HCT116 (cell line): ENCODE measurements at regions not wholly inside any gene's neighbourhood (a gene's known extent, or its start where the extent isn't known, plus 50 kb on each side); places are given as distances from the start of the nearest gene placed in this dataset.

ENCODE experiments used
- ATAC-seq: fragments of 200-7000 bp; cut with Tn5 transposase; 2 replicates; pipeline ENCODE4 v1.9.1; 2020; ENCODE audit warnings: mild to moderate bottlenecking, moderate library complexity
- BruUV-seq: library from RNA; stranded (reverse); fragments of 400-500 nt; replicated peaks from 2 replicates; lab custom pipeline; 2021; lab: Mats Ljungman, UMichigan
- CTCF ChIA-PET: fragments of 300-600 bp; sonication (Branson Sonifier 250); formaldehyde crosslinking; loops from one replicate; lab custom pipeline; 2021; ENCODE audit warnings: antibody characterized with exemption; lab: Charles Lee
- POLR2A ChIA-PET: fragments of 300-600, 350-600 bp; sonication (Branson Sonifier 250); formaldehyde crosslinking; loops from one replicate; lab custom pipeline; 2021; ENCODE audit warnings: antibody characterized with exemption; lab: Charles Lee
- RAD21 ChIA-PET, 2 experiments: fragments of 300-600 bp; sonication (Branson Sonifier 250); formaldehyde crosslinking; loops; one replicate each; lab custom pipeline; 2023; ENCODE audit warnings: low total read pairs in 2 of 2; ENCODE audit not compliant: uncharacterized antibody in 2 of 2, unreplicated experiment in 2 of 2, low non-redundant PET in 1 of 2; lab: Charles Lee
- DNase-seq: peaks from one replicate; pipeline ENCODE4 v3.0.0-alpha.2; 2010; ENCODE audit warnings: low read depth, low spot score
- H2AFZ ChIP-seq: fragments of 200-600 bp; shearing (Covaris generic), sonication (generic); 2 replicates; pipeline ENCODE4 v1.6.1; 2017; ENCODE audit warnings: low read depth, mixed run types, mixed read lengths, antibody characterized with exemption, low read length; ENCODE audit not compliant: poor library complexity, severe bottlenecking
- H3K27ac ChIP-seq: 2 replicates; pipeline ENCODE4 v1.5.1; 2012; ENCODE audit warnings: low read depth, low read length
- H3K27me3 ChIP-seq: fragments of 200-600 bp; sonication (generic); 2 replicates; pipeline ENCODE4 v1.6.1; 2016; ENCODE audit warnings: mixed run types, low read length, mixed read lengths; ENCODE audit not compliant: insufficient read depth
- H3K36me3 ChIP-seq, 2 experiments: fragments of 200-500 bp in 1 of 2; fragments of 200-600 bp in 1 of 2; sonication (Bioruptor generic) in 1 of 2; sonication (generic) in 1 of 2; 2 replicates each; pipeline versions ENCODE4 v1.5.1 to v1.6.1; 2014 to 2016; ENCODE audit warnings: low read length in 2 of 2, inconsistent platforms in 1 of 2, mixed read lengths in 1 of 2, mixed run types in 1 of 2; ENCODE audit not compliant: insufficient read depth in 2 of 2, control insufficient read depth in 1 of 2
- H3K4me1 ChIP-seq, 2 experiments: fragments of 200-600 bp in 1 of 2; sonication (generic) in 1 of 2; 2 replicates each; pipeline versions ENCODE4 v1.5.1 to v1.6.1; 2012 to 2017; ENCODE audit warnings: low read length in 2 of 2, inconsistent platforms in 1 of 2, mild to moderate bottlenecking in 1 of 2, mixed read lengths in 1 of 2, mixed run types in 1 of 2, moderate library complexity in 1 of 2; ENCODE audit not compliant: insufficient read depth in 2 of 2, control insufficient read depth in 1 of 2
- H3K4me2 ChIP-seq: fragments of 200-600 bp; sonication (generic); 2 replicates; pipeline ENCODE4 v1.6.1; 2017; ENCODE audit warnings: mixed run types, low read length, mixed read lengths
- H3K4me3 ChIP-seq, 2 experiments: fragments of 200-600 bp in 1 of 2; sonication (generic) in 1 of 2; replicated peaks in 1 of 2; 2 replicates each; pipeline ENCODE4 v1.5.1; 2011 to 2016; ENCODE audit warnings: low read length in 2 of 2, control low read depth in 1 of 2, low read depth in 1 of 2, mild to moderate bottlenecking in 1 of 2, mixed read lengths in 1 of 2, mixed run types in 1 of 2
- H3K79me2 ChIP-seq: fragments of 200-600 bp; sonication (generic); 2 replicates; pipeline ENCODE4 v1.6.1; 2017; ENCODE audit warnings: mild to moderate bottlenecking, mixed run types, low read length, moderate library complexity, mixed read lengths; ENCODE audit not compliant: insufficient read depth
- H3K9ac ChIP-seq: fragments of 200-600 bp; sonication (generic); 2 replicates; pipeline ENCODE4 v1.6.1; 2016; ENCODE audit warnings: low read length, mixed read lengths
- H3K9me2 ChIP-seq: fragments of 200-600 bp; sonication (generic), shearing (Covaris generic); 2 replicates; pipeline ENCODE4 v1.6.1; 2017; ENCODE audit warnings: mixed run types, mild to moderate bottlenecking, moderate library complexity; ENCODE audit not compliant: insufficient read depth
- H3K9me3 ChIP-seq, 2 experiments: fragments of 200-500 bp in 1 of 2; fragments of 200-600 bp in 1 of 2; sonication (Bioruptor generic) in 1 of 2; sonication (generic) in 1 of 2; 2 replicates each; pipeline ENCODE4 v1.6.1; 2014 to 2017; ENCODE audit warnings: low read length in 2 of 2, mixed read lengths in 2 of 2, inconsistent platforms in 1 of 2, low read depth in 1 of 2, mild to moderate bottlenecking in 1 of 2, mixed run types in 1 of 2, moderate library complexity in 1 of 2; ENCODE audit not compliant: control insufficient read depth in 1 of 2, insufficient read depth in 1 of 2
- H4K20me1 ChIP-seq: fragments of 200-600 bp; sonication (generic), shearing (Covaris generic); 2 replicates; pipeline ENCODE4 v1.6.1; 2017; ENCODE audit warnings: mixed run types, mild to moderate bottlenecking, moderate library complexity; ENCODE audit not compliant: insufficient read depth
- CEBPB ChIP-seq: IDR thresholded peaks from 2 replicates; pipeline ENCODE4 v1.6.1; 2012; ENCODE audit warnings: low read depth
- EZH2 ChIP-seq: fragments of 200-600 bp; sonication (generic); IDR thresholded peaks from 2 replicates; pipeline ENCODE4 v1.6.1; 2017; ENCODE audit warnings: antibody characterized with exemption, mixed run types
- FOSL1 ChIP-seq: IDR thresholded peaks from 2 replicates; pipeline ENCODE4 v1.6.1; 2012; ENCODE audit warnings: low read depth
- SIN3A ChIP-seq: IDR thresholded peaks from 2 replicates; pipeline ENCODE4 v1.6.1; 2012; ENCODE audit warnings: low read depth
- SRF ChIP-seq: IDR thresholded peaks from 2 replicates; pipeline ENCODE4 v1.6.1; 2012; ENCODE audit warnings: low read depth
- intact Hi-C: fragments of 100-400 bp; cut with micrococcal nuclease; formaldehyde crosslinking; loops from 2 replicates; pipeline ENCODE4 v1.10.0; 2022
- TF ChIP-seq, protein P1 (sequence below): IDR thresholded peaks from 2 replicates; pipeline ENCODE4 v1.6.1; 2012
- TF ChIP-seq, protein P2 (sequence below): IDR thresholded peaks from 2 replicates; pipeline ENCODE4 v1.6.1; 2011; ENCODE audit warnings: mild to moderate bottlenecking, low read length, moderate library complexity; ENCODE audit not compliant: insufficient replicate concordance; ENCODE audit errors: extremely low read depth
- TF ChIP-seq, protein P3 (sequence below): IDR thresholded peaks from 2 replicates; pipeline ENCODE4 v1.6.1; 2012

DNA sequence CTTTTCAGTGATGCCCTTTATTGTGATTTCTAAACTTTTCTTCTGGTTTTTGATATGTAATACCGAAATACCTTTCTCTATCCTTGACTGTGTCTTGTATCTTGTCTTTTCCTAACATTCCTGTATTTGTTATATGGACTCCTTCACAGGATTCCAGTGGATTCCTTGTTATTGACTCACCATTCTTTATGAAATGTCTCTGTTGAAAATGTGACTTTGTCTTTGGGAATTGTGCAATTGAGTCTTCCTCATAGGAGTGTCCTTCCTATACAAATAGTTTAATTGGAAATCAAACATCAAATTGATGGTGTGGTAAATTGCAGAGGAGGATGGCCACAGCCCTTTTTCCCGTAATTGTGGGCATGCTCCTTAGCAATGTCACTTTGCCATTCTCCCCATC is 296.6 kb upstream of the KITLG start:
- intact Hi-C loops, result no loop called here
- no peaks in the 10 kb centered on the region for H3K79me2 ChIP-seq
- TF ChIP-seq, protein P1, sequence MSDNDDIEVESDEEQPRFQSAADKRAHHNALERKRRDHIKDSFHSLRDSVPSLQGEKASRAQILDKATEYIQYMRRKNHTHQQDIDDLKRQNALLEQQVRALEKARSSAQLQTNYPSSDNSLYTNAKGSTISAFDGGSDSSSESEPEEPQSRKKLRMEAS, result no peak
- TF ChIP-seq CEBPB (0 out of 2 replicates have a peak, but pooled peaks have one; percentile 13), EZH2 (no peak), FOSL1 (no peak), SIN3A (no peak), SRF (no peak)
- TF ChIP-seq, protein P2, sequence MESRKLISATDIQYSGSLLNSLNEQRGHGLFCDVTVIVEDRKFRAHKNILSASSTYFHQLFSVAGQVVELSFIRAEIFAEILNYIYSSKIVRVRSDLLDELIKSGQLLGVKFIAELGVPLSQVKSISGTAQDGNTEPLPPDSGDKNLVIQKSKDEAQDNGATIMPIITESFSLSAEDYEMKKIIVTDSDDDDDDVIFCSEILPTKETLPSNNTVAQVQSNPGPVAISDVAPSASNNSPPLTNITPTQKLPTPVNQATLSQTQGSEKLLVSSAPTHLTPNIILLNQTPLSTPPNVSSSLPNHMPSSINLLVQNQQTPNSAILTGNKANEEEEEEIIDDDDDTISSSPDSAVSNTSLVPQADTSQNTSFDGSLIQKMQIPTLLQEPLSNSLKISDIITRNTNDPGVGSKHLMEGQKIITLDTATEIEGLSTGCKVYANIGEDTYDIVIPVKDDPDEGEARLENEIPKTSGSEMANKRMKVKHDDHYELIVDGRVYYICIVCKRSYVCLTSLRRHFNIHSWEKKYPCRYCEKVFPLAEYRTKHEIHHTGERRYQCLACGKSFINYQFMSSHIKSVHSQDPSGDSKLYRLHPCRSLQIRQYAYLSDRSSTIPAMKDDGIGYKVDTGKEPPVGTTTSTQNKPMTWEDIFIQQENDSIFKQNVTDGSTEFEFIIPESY, result no peak
- TF ChIP-seq, protein P3, sequence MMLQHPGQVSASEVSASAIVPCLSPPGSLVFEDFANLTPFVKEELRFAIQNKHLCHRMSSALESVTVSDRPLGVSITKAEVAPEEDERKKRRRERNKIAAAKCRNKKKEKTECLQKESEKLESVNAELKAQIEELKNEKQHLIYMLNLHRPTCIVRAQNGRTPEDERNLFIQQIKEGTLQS, result no peak
- TF ChIP-seq, all 23 proteins: peak for 1
- H3K36me3 ChIP-seq, result no peaks in the 10 kb centered on the region
- H3K4me1 ChIP-seq, result peaks cover 6 to 31% of the 10 kb centered on the region in 2 experiments; a peak in 3 of 4 replicates
- no peak overlapping the region for H3K4me2 ChIP-seq
- BruUV-seq, result no TSS peak
- H3K4me3 ChIP-seq, result no peak overlapping the region
- H2AFZ ChIP-seq, result peak overlapping the region; percentile 4
- ChIA-PET CTCF (no interaction called here), POLR2A (no interaction called here), RAD21 (no interaction called here)
- H3K9ac ChIP-seq, result no peak overlapping the region
- ATAC-seq (no peak), DNase-seq (no peak)
- no peak overlapping the region for H3K27ac ChIP-seq
- H3K27me3 ChIP-seq, result no peaks in the 10 kb centered on the region
- H4K20me1 ChIP-seq, result no peaks in the 10 kb centered on the region
- no peaks in the 10 kb centered on the region for H3K9me3 ChIP-seq
- no peaks in the 10 kb centered on the region for H3K9me2 ChIP-seq
